ENCODE measurements at regions not wholly inside any gene's neighbourhood (a gene's known extent, or its start where the extent isn't known, plus 50 kb on each side); places are given as distances from the start of the nearest gene placed in this dataset.

GRCh38 chr20:60882836-60883235, 369.2 kb upstream of the CDH4 start:
- DNase-seq, result no peak

DNA sequence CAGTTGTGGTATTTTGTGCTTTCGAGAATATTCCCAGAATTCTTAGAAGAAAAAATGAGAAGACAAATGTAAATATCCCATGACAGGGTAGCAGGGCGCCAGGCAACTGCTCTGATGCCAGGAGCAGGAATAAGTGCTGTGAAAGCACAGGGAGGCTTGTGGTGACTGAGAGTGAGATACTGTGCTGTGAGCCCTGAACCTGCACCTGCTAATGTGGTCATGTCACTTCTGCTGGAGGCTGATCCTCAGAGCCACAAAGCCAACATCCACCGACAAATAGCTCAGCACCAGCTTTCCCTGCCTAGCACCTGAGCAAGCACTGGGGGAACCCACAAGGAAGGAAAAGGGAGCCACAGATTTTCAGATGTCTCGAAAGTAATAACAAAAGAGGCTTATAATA, 368.6 kb upstream of the CDH4 start:
- DNase-seq, result no peak

DNA sequence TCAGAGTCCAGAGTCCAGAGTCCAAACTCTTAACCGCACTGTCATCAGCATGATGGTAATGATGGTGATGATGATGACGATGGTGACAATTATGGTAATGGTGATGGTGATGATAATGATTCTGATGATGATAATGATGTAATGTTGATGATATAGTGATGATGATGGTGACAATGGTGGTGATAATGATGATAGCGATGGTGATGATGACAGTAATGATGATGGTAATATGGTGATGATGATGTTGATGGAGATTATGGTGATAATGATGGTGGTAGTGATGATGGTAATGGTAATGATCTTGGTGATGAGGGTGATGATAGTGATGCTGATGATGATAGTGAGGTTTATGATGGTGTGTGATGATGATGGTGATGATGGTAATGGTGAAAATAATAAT, 367.8 kb upstream of the CDH4 start:
- DNase-seq, result no peak

DNA sequence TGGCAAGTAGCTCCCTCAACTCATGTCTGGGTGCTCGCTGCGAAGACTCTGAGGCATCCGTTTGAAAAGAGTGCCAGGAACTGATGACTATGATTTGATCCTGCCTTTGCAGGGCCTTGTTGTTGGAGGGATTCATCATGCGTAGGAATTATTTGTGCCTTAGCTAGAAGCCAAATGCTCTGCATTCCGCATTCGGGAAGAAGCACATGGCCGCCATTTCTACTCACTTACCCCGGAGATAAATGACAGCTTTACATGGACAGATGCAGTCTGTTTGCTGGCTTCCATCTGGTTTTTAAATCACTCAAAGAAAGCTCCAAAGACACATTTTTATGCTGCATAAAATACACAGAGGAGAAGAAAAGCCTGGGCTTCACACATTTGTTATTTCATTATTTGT, 363.3 kb upstream of the CDH4 start:
- no peak for DNase-seq

- no peak for DNase-seq
Observed at GRCh38 chr20:60892095-60892813, 359.8 kb upstream of the CDH4 start.

DNA sequence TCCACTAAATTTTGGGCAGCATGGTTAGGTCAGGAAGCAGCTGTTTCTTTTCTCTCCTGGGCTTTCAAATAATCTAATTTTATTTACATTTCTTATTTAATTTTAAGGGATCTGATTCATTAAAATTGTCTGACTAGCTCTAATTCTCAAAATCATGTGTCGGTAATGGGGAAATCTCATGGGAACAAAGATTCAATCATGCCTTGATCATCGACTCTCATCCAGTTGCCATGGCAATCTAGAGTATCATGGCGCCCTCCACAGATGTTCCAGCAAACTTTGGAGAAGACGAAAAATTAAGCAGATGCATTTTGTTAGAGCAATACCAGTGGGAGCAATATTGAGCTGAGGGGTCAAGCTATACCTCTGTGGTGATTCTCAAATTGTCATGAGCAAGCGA, 358.0 kb upstream of the CDH4 start:
- DNase-seq, result no peak

DNA sequence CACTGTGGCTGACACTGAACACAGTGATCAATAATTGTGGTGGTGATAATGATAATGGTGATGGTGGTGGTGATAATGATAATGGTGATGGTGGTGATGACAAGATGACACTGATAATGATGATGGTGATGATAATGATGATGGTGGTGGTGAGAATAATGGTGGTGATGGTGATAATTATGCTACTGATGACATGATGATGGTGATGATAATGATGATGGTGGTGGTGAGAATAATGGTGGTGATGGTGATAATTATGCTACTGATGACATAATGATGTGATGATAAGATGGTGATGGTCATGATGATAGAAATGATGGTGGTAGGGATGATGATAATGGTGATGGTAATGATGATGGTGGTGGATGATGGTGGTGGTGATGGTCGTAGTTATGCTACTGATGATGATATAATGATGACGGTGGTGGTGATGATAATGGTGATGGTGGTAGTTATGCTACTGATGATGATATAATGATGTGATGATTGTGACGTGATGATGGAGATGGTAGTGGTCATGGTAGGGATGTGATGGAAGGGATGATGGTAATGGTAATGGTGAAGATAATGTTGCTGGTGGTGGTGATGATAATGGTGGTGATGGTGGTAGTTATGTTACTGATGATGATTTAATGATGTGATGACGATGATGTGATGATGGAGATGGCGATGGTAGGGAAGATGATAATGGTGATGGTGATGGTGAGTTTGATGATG, 356.5 kb upstream of the CDH4 start:
- no peak for DNase-seq

GRCh38 chr20:60897976-60898375, 354.1 kb upstream of the CDH4 start:
- DNase-seq, result no peak

DNA sequence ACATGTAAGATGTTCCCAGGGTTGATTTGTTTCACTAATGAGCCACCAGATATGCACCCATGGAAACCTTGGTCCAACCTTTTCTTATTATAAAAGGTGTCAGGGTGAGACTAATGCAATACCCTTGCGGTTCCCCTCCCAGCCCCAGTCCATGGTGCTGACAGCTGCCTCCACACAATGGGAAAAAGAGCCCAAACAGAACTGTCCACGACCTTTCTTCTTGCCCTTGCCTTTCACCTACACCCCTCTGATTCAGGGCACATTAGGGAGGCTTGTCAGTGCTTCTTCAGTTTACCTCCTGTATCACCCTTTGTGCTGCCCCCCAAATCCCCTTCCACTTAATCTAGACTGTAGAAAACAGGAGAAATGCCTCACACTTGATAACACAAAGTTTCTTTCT, 352.7 kb upstream of the CDH4 start:
- no peak for DNase-seq

- DNase-seq, result no peak
Observed at GRCh38 chr20:60900618-60901017, 351.4 kb upstream of the CDH4 start.

- DNase-seq, result no peak
Observed at GRCh38 chr20:60901831-60902230, 350.2 kb upstream of the CDH4 start.

DNA sequence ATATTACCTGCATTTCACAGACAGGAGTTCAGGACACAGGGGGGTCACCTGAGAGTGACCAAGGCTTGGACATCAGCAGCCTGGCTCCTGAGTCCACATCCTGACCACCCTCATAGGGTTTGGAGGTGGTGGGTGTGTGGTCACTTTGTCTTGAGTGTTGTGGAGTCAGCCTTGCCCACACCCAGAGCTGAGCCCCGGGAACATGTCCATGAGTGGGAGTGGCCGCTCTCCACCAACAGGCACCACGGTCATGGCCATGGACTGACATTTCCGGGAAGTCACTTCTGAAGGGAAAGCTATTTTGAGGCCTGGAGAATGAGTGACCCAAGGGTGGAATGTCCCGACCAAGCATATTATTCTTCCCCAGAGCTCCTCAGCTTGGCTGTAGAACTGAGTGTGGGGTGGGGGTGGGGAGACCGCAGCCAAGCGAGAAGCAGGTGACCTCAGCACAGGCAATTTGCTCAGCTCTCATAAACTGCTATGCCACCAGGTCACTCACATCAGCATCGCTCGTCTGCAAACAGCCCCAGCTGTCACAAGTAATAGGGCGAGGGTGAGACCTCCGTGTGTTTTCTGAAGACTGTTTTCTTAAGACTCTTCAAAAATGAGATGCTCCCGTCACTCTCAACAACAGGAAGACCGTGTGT, 348.6 kb upstream of the CDH4 start:
- no peak for DNase-seq

DNA sequence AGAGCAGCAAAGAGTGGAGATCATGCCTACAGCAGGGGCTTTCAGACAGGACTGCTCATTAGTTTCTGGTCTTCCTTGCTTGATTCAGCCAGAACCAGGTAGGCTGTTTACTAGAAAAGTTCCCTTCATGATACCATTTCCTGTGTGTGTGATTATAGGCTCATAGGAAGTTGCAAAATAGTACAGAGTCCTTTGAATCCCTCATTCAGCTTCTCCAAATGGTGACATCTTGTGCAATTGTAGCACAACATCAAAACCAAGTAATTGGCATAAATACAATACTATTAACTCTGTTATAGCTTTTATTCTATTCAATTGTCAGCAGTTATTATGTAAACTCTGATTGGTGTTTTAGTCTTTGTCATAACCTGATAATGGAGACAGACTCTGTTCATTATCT, 347.3 kb upstream of the CDH4 start:
- no peak for DNase-seq

DNA sequence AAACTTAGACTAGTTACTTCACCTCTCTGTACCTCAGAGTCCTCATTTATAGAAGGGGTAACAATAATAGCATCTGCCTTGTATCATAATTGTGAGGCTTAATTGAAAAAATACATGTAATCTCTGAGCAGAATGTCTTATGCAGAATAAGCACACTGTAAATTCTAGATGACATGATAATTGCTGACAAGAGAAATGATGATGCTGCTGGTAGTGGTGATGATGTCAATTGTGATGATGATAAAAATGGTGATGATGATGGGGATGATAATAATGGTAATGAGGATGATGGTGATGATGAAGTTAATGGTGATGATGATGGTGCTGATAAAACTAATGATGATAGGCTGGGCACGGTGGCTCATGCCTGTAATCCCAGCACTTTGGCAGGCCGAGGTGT, 346.1 kb upstream of the CDH4 start:
- DNase-seq, result no peak

DNA sequence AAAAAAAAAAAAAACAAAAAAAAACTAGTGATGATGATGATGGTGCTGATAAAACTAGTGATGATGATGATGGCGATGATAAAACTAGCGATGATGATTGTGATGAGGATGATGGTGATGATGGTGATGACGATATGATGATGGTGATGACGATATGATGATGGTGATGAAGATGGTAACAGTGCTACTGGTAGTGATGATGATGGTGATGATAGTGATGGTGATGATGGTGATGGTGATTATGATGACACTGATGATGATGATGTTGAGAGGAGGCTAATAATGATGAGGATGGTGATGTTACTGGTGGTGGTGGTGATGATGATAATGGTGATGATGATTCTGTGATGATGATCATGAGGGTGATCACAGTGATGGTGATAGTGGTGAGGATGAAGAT, 345.5 kb upstream of the CDH4 start:
- no peak for DNase-seq

DNA sequence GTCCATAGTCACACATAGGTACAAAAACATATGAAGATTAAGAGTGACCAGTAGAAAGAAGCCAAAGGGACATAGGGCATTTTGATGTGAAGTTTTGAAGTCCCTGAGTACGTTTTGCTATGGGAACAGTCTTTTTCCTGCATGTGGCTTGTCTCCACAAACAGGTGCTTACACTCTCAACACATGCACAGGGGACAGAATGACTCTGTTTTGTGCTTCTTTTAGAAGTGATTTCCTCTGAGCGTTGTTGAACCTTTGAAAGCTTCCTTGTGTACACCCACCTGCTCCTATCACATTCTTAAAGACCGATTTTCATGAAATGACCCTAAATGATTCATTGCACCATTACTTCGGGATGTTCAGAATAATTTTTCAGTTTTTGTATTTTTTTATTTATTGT, 338.8 kb upstream of the CDH4 start:
- no peak for DNase-seq

DNA sequence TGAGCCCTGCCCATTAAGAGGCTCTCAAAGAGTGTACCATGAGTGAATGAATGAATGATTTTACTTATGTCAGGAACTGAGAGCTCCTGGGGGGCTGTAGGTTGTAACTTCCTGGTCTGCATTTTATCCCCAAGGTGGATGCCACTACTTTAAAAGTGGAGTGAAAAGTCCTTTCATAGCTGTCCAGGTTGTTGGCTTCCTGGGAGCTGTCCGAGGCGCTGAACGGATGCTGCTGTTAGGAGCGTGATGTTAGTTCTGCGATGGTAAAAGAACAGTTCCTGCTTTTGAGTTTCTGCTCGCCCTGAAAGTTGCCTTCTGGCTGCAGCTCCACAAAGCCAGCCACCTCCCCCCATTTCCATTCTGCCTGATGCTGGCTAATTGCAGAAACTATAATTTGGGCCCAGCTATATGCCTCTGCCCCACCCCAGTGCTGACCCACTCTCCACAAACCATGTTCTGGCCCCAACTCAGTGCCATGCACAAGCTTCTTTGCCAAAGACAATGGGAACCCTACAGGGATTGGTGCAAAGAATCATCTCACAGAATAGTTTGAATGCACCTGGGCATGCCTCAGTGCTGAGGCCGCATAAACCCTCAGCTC, 330.9 kb upstream of the CDH4 start:
- DNase-seq, result no peak

DNA sequence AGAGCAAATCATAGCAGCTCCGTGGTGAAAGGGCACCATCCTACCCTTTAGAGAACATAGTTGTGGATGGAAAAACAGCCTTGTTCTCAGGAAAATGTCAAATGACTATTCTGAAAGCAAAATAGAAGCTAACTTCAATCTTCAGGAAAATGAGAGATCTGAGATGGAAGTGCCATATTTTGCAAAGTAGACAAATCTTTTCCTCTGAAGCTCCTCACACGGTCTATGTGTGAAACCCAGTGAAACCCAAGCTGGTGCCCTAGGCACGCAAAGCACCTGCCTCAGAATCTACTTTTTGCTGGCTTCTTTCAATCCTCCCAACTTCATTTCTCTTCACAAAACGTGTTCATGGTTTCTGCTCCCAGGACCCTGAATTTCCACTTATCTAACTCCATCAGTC, 325.2 kb upstream of the CDH4 start:
- no peak for DNase-seq

- DNase-seq, result no peak
Observed at GRCh38 chr20:60928341-60928740, 323.7 kb upstream of the CDH4 start.

GRCh38 chr20:60930023-60930790, 321.9 kb upstream of the CDH4 start:
- DNase-seq, result no peak

- no peak for DNase-seq
Observed at GRCh38 chr20:60931696-60932095, 320.4 kb upstream of the CDH4 start.

- no peak for DNase-seq
Observed at GRCh38 chr20:60934724-60935123, 317.3 kb upstream of the CDH4 start.

DNA sequence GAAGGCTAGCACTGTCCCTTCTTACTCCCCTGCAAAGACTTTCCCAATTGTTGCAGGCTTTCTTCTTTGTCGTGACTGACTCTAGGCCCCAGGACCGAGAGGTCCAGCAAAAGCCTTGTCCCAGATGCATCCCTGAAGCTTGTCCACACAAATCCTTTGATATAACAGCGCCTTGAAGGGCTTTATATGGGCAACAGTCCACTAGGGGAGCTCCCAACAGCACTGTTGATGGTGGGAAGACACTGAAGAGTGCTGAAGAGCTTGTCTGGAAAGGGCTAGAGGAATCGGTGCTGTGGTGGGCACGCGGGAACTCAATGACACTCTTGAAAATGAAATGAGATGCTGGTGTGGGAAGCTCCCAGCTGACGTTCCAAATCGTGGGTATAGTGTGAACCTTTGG, 316.1 kb upstream of the CDH4 start:
- DNase-seq, result no peak

All from CD4-positive, alpha-beta T cell treated with Interleukin-17A for 4 hours (primary cell).